NCI-H82 (cell line): ENCODE measurements at regions not wholly inside any gene's neighbourhood (a gene's known extent, or its start where the extent isn't known, plus 50 kb on each side); places are given as distances from the start of the nearest gene placed in this dataset.
A peak's percentile ranks its signal among the peaks of the same experiment; 100 is the strongest.

Experiments used
- DNase-seq: peaks from one replicate; lab custom pipeline; 2025; lab: John Stamatoyannopoulos, UW

- DNase-seq, result no peak
Observed at GRCh38 chr18:61082976-61083630, 250.1 kb upstream of the CDH20 start.

GRCh38 chr18:61085036-61085435 is 248.2 kb upstream of the CDH20 start:
- no peak for DNase-seq

- DNase-seq, result peak; percentile 22
Observed at GRCh38 chr18:61085761-61086160, 247.5 kb upstream of the CDH20 start.

- DNase-seq, result no peak
Observed at GRCh38 chr18:61086657-61087056, 246.6 kb upstream of the CDH20 start.

GRCh38 chr18:61091379-61091778 is 241.9 kb upstream of the CDH20 start:
- DNase-seq, result no peak

GRCh38 chr18:61093965-61094364 is 239.3 kb upstream of the CDH20 start:
- no peak for DNase-seq

- no peak for DNase-seq
Observed at GRCh38 chr18:61096226-61096625, 237.0 kb upstream of the CDH20 start.

- DNase-seq, result no peak
Observed at GRCh38 chr18:61107113-61107512, 226.1 kb upstream of the CDH20 start.

- no peak for DNase-seq
Observed at GRCh38 chr18:61108706-61109105, 224.5 kb upstream of the CDH20 start.

GRCh38 chr18:61123309-61123708 is 209.9 kb upstream of the CDH20 start:
- no peak for DNase-seq

- no peak for DNase-seq
Observed at GRCh38 chr18:61127714-61128467, 205.3 kb upstream of the CDH20 start.

GRCh38 chr18:61129001-61129400 is 204.2 kb upstream of the CDH20 start:
- no peak for DNase-seq

GRCh38 chr18:61132031-61132430 is 201.2 kb upstream of the CDH20 start:
- no peak for DNase-seq

- DNase-seq, result no peak
Observed at GRCh38 chr18:61133783-61134182, 199.4 kb upstream of the CDH20 start.

- no peak for DNase-seq
Observed at GRCh38 chr18:61136711-61137251, 196.4 kb upstream of the CDH20 start.

- no peak for DNase-seq
Observed at GRCh38 chr18:61141691-61142090, 191.5 kb upstream of the CDH20 start.

- DNase-seq, result no peak
Observed at GRCh38 chr18:61148322-61148721, 184.9 kb upstream of the CDH20 start.

- DNase-seq, result no peak
Observed at GRCh38 chr18:61149786-61150185, 183.4 kb upstream of the CDH20 start.

- no peak for DNase-seq
Observed at GRCh38 chr18:61153571-61153970, 179.7 kb upstream of the CDH20 start.

- DNase-seq, result peak; percentile 83
Observed at GRCh38 chr18:61154866-61155265, 178.4 kb upstream of the CDH20 start.

GRCh38 chr18:61155586-61155985 is 177.6 kb upstream of the CDH20 start:
- no peak for DNase-seq

- no peak for DNase-seq
Observed at GRCh38 chr18:61157451-61157850, 175.8 kb upstream of the CDH20 start.

GRCh38 chr18:61159246-61159645 is 174.0 kb upstream of the CDH20 start:
- DNase-seq, result no peak
